MCF 10A (cell line): ENCODE measurements at regions not wholly inside any gene's neighbourhood (a gene's known extent, or its start where the extent isn't known, plus 50 kb on each side); places are given as distances from the start of the nearest gene placed in this dataset.

ENCODE experiments used
- BruUV-seq: library from RNA; stranded (reverse); fragments of 400-500 nt; replicated peaks from 2 replicates; lab custom pipeline; 2021; lab: Mats Ljungman, UMichigan
- CTCF ChIA-PET: fragments of 300-600 bp; sonication (Branson Sonifier 250); formaldehyde crosslinking; extraction: SDS; loops from one replicate; lab custom pipeline; 2021; ENCODE audit warnings: antibody characterized with exemption, inconsistent platforms; lab: Yijun Ruan, JAX
- POLR2A ChIA-PET: fragments of 300-600, 350-650 bp; sonication (Branson Sonifier 250); formaldehyde crosslinking; extraction: SDS; loops from one replicate; lab custom pipeline; 2020; ENCODE audit warnings: antibody characterized with exemption, inconsistent platforms; lab: Yijun Ruan, JAX
- DNase-seq: peaks from one replicate; pipeline ENCODE4 v3.0.0-alpha.2; 2018; ENCODE audit not compliant: unreplicated experiment
- H3K27ac Mint-ChIP-seq: one replicate; pipeline ENCODE4 v1.8.0; 2022; ENCODE audit warnings: mild to moderate bottlenecking, low read depth, mixed read lengths; ENCODE audit not compliant: unreplicated experiment
- H3K27me3 Mint-ChIP-seq: one replicate; pipeline ENCODE4 v1.8.0; 2022; ENCODE audit warnings: mixed read lengths; ENCODE audit not compliant: insufficient read depth, unreplicated experiment
- H3K36me3 Mint-ChIP-seq: one replicate; pipeline ENCODE4 v1.8.0; 2022; ENCODE audit warnings: mild to moderate bottlenecking, moderate library complexity, mixed read lengths; ENCODE audit not compliant: insufficient read depth, unreplicated experiment
- H3K4me1 Mint-ChIP-seq: one replicate; pipeline ENCODE4 v1.8.0; 2022; ENCODE audit warnings: mixed read lengths; ENCODE audit not compliant: insufficient read depth, unreplicated experiment
- H3K4me3 Mint-ChIP-seq: one replicate; pipeline ENCODE4 v1.8.0; 2022; ENCODE audit warnings: mild to moderate bottlenecking, moderate library complexity, mixed read lengths; ENCODE audit not compliant: unreplicated experiment
- H3K9me3 Mint-ChIP-seq: one replicate; pipeline ENCODE4 v1.8.0; 2022; ENCODE audit warnings: mixed read lengths; ENCODE audit not compliant: unreplicated experiment
- CTCF ChIP-seq: fragments of 200-600 bp; IDR thresholded peaks from one replicate; pipeline ENCODE4 v1.8.0; 2022; ENCODE audit warnings: antibody characterized with exemption, mild to moderate bottlenecking; ENCODE audit not compliant: unreplicated experiment
- intact Hi-C: fragments of 100-400 bp; cut with micrococcal nuclease; formaldehyde crosslinking; loops from 2 replicates; pipeline ENCODE4 v1.14.1; 2022

- Mint-ChIP-seq H3K27me3 (no peaks in the 10 kb centered on the region), H3K4me3 (no peak overlapping the region), H3K9me3 (peaks cover 18% of the 10 kb centered on the region), H3K36me3 (no peaks in the 10 kb centered on the region), H3K4me1 (no peaks in the 10 kb centered on the region), H3K27ac (no peak overlapping the region)
- ChIA-PET CTCF (no interaction called here), POLR2A (no interaction called here)
- no TSS peak for BruUV-seq
- no peak for TF ChIP-seq CTCF
- intact Hi-C loops: no loop called here
- no peak for DNase-seq
Measured at GRCh38 chr2:8424997-8425900, 256.6 kb upstream of the ID2 start.

GRCh38 chr2:8426550-8426949 is 255.3 kb upstream of the ID2 start:
- no peak for DNase-seq
- no peak overlapping the region for H3K27ac Mint-ChIP-seq
- no TSS peak for BruUV-seq
- intact Hi-C loops: no loop called here
- no peaks in the 10 kb centered on the region for H3K27me3 Mint-ChIP-seq
- no peaks in the 10 kb centered on the region for H3K4me1 Mint-ChIP-seq
- CTCF ChIA-PET: no interaction called here
- no peak for TF ChIP-seq CTCF
- no peaks in the 10 kb centered on the region for H3K36me3 Mint-ChIP-seq
- POLR2A ChIA-PET: no interaction called here
- peaks cover 21% of the 10 kb centered on the region for H3K9me3 Mint-ChIP-seq
- H3K4me3 Mint-ChIP-seq: no peak overlapping the region

- peaks cover 21% of the 10 kb centered on the region for H3K9me3 Mint-ChIP-seq
- TF ChIP-seq CTCF: no peak
- ChIA-PET CTCF (no interaction called here), POLR2A (no interaction called here)
- no peak overlapping the region for H3K27ac Mint-ChIP-seq
- no peaks in the 10 kb centered on the region for H3K27me3 Mint-ChIP-seq
- DNase-seq: no peak
- no peaks in the 10 kb centered on the region for H3K36me3 Mint-ChIP-seq
- H3K4me1 Mint-ChIP-seq: no peaks in the 10 kb centered on the region
- intact Hi-C loops: no loop called here
- no TSS peak for BruUV-seq
- H3K4me3 Mint-ChIP-seq: no peak overlapping the region
Measured at GRCh38 chr2:8427211-8427610, 254.6 kb upstream of the ID2 start.

GRCh38 chr2:8430628-8431027 is 251.2 kb upstream of the ID2 start:
- no TSS peak for BruUV-seq

More at GRCh38 chr2:8430628-8431027, 251.2 kb upstream of the ID2 start:
- H3K27ac Mint-ChIP-seq: no peak overlapping the region
- intact Hi-C loops: no loop called here
- H3K9me3 Mint-ChIP-seq: peaks cover 28% of the 10 kb centered on the region
- TF ChIP-seq CTCF: no peak
- ChIA-PET CTCF (interaction anchor here (1.0 kb wide), 1 partner anchor 176 kb away, joined by 3 read pairs; no protein-coding TSS in a partner anchor), POLR2A (interaction anchor here (0.6 kb wide), 1 partner anchor 116 kb away, joined by 3 read pairs; no protein-coding TSS in a partner anchor)
- no peak for DNase-seq
- H3K4me3 Mint-ChIP-seq: no peak overlapping the region
- H3K4me1 Mint-ChIP-seq: no peaks in the 10 kb centered on the region
- H3K36me3 Mint-ChIP-seq: no peaks in the 10 kb centered on the region
- no peaks in the 10 kb centered on the region for H3K27me3 Mint-ChIP-seq
